ENCODE measurements at regions not wholly inside any gene's neighbourhood (a gene's known extent, or its start where the extent isn't known, plus 50 kb on each side); places are given as distances from the start of the nearest gene placed in this dataset.

DNA sequence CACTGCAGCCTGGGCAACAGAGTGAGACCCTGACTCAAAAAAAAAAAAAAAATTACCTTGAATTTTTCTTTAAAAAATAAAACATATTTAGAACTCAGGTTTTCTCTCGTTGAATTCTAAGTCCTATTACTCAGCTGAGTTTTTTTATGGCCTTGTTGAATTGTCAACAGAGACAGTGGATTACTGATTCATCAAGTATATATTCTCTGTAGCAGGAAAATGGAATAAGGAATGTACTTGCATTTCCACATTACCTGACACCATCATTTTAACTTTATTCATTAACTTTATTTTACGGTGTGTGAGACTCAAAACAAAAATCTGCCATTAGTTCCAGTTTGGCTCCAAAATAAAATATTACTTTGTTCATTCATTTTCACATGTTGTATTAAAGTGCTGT, 53.8 kb upstream of the APP start:
- TF ChIP-seq ZFP30 (CRISPR knock-in tag; IDR thresholded peaks at IDR 0.05) (no peak), ESRRG (CRISPR knock-in tag; IDR thresholded peaks at IDR 0.05) (no peak), RARB (CRISPR knock-in tag; IDR thresholded peaks at IDR 0.05) (no peak)
